Motor neuron (in vitro differentiated cells): ENCODE measurements at regions not wholly inside any gene's neighbourhood (a gene's known extent, or its start where the extent isn't known, plus 50 kb on each side); places are given as distances from the start of the nearest gene placed in this dataset.
A peak's percentile ranks its signal among the peaks of the same experiment; 100 is the strongest.

Source experiments
- ATAC-seq, 8 experiments: fragments of 200-7000 bp; cut with Tn5 transposase; replicated peaks in 6 of 8; 2 replicates each; pipeline ENCODE4 v1.8.0; 2021; ENCODE audit warnings: mild to moderate bottlenecking in 8 of 8, moderate library complexity in 8 of 8
- H3K27ac ChIP-seq, 2 donors: fragments of 250-450 bp; sonication (Bioruptor Pico); 2 replicates each; pipeline ENCODE4 v1.9.0; 2021; ENCODE audit warnings: antibody characterized with exemption in 2 of 2, mild to moderate bottlenecking in 2 of 2, moderate library complexity in 1 of 2
- H3K4me1 ChIP-seq, 2 donors: fragments of 250-450 bp; sonication (Bioruptor Pico); replicated peaks in 1 of 2; 2 replicates each; pipeline ENCODE4 v1.6.1; 2021; ENCODE audit warnings: antibody characterized with exemption in 2 of 2, mild to moderate bottlenecking in 2 of 2, moderate library complexity in 1 of 2
- H3K4me3 ChIP-seq, 5 donors: fragments of 250-450 bp; sonication (Bioruptor Pico); 2 replicates each; pipeline ENCODE4 v1.9.0; 2021; ENCODE audit warnings: antibody characterized with exemption in 5 of 5, mild to moderate bottlenecking in 5 of 5, moderate library complexity in 4 of 5
- WGBS, 10 experiments: fragments of 450-650 bp; shearing (Covaris generic); methylation state at CpG; one replicate each; pipeline ENCODE4 v1.0.0; 2022; 5-methylcytosine and 5-hydroxymethylcytosine counted together
- in situ Hi-C, 9 experiments: fragments of 400-800 bp; cut with MboI; loops; one replicate each; pipeline ENCODE4 v1.15.0; 2021; ENCODE audit warnings: low sequenced_read_pairs in 9 of 9, low pct_unique_long_range_greater_than_20kb in 2 of 9; ENCODE audit not compliant: unreplicated experiment in 9 of 9

DNA sequence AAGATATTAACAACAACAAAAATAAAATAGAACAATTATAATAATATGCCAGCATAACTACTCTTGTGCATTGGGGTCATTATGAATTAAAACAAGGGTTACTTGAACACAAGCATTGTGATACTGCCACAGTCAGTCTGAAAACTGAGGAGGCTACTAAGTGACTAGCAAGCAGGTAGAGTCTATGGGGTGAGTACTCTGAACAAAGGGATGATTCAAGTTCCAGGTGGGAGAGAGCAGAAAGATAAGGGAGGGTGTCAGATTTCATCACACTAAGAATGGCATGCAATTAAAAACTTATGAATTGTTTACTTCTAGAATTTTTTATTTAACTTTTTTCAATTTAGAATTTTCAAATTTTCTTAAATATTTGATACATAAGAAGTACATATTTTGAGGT is 754.4 kb upstream of the GOLIM4 start:
- Histone ChIP-seq H3K4me1 (peaks cover 3% of the 10 kb centered on the region in 2 donors), H3K27ac (no peak overlapping the region), H3K4me3 (no peak overlapping the region)
- no peak for ATAC-seq
- in situ Hi-C loops, result loop anchor here in 4 of 9 experiments (25.0 kb wide), 2 partner anchors 287 to 638 kb away; no protein-coding TSS in a partner anchor

DNA sequence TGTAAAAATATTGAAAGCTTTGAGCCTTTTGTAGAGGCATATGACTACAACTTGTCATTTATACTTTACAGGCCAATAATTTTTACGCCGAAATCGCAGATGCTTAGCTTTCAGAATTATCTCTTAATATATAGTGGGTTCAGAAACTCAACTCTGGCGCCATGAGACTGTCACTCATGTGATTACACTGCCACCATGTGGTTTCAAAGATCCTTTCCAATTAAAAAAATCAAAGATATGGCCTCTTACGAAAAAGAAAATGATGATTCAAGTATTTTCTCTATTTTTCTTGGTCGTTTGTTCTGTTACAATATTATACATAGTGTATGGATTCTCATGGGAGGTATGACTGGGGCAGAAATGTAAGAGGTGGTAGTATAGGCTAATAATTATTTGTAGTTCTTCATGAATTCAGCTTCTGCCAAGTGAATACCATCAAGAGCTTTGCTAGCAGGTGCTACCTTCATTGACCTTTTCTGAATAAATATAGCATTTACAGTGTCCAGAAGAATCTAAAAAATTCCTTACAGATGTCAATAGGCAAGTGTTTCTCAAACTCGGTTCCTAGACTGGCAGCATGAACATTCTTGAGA is 751.7 kb upstream of the GOLIM4 start:
- no peak overlapping the region for H3K4me3 ChIP-seq
- H3K4me1 ChIP-seq, result peaks cover 5 to 11% of the 10 kb centered on the region in 2 donors
- peak in 6 of 8 experiments; percentile 40 to 70 (median 55) for ATAC-seq
- in situ Hi-C loops, result loop anchor here in 7 of 9 experiments (10.0 to 25.0 kb wide), 3 partner anchors 335 to 635 kb away; no protein-coding TSS in a partner anchor
- WGBS, 10 experiments, result 0 to 42% (median 23%) methylated on average over 2 to 7 of the region's 7 CpGs
- H3K27ac ChIP-seq, result no peak overlapping the region

DNA sequence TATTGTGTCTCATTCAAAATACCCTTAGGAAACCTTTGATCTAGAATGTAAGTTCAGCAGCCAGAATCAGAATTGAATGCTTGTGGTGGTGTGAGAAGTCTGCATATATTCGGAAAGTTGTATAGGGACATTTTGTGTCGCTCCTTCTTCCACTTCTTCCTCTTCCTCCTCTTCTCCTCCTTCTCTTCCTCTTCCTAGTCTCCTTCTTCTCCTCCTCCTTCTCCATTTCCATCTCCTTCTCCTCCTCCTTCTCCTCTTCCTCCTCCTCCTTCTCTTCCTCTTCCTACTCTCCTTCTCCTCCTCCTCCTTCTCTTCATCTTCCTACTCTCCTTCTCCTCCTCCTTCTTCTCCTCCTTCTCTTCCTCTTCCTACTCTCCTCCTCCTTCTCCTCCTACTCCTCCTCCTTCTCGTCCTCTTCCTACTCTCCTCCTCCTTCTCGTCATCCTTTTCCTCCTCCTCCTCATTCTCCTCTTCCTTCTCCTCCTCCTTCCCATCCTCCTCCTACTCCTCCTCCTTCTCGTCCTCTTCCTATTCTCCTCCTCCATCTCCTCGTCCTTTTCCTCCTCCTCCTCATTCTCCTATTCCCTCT is 749.3 kb upstream of the GOLIM4 start:
- 0 to 100% (median 79%) methylated on average over 1 to 6 of the region's 6 CpGs; no CpG with 5 or more reads in 1 of the 10 experiments for WGBS, 10 experiments
- ATAC-seq, result no peak
- H3K4me1 ChIP-seq, result peaks cover 5 to 26% of the 10 kb centered on the region in 2 donors
- H3K4me3 ChIP-seq, result no peak overlapping the region
- in situ Hi-C loops, result loop anchor here in 7 of 9 experiments (10.0 to 25.0 kb wide), 3 partner anchors 333 to 633 kb away; no protein-coding TSS in a partner anchor
- H3K27ac ChIP-seq, result no peak overlapping the region

- 7 to 92% (median 56%) methylated on average over 2 to 4 of the region's 4 CpGs for WGBS, 10 experiments
- ATAC-seq, result no peak
- Histone ChIP-seq H3K4me1 (peaks cover 5 to 31% of the 10 kb centered on the region in 2 donors), H3K27ac (no peak overlapping the region), H3K4me3 (no peak overlapping the region)
- in situ Hi-C loops, result loop anchor here in 7 of 9 experiments (10.0 to 25.0 kb wide), 3 partner anchors 332 to 632 kb away; no protein-coding TSS in a partner anchor
These were observed 748.7 kb upstream of the GOLIM4 start for GRCh38 chr3:168844472-168844871.

DNA sequence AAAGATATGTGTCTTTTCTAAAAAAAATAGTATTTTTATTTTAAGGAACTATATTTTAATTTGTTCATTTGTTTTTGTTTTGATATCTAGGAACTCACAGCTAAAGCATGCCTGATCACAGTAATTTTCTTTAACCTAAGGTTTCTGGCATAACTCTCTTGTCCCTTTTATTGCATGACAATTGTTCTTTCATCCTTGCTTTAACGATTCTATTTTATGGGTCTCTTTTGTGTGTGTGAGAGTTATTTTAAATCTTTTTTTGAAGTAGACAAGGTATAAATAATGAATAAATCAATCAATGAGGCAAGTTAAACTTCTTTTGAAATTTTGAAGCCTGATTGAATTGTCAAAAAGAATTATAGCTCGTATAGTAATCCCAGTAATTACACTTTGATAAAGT is 747.8 kb upstream of the GOLIM4 start:
- no peak overlapping the region for H3K27ac ChIP-seq
- 12 to 50% (median 24%) methylated on average over 1 to 2 of the region's 2 CpGs for WGBS, 10 experiments
- in situ Hi-C loops, result loop anchor here in 7 of 9 experiments (10.0 to 25.0 kb wide), 3 partner anchors 331 to 631 kb away; no protein-coding TSS in a partner anchor
- H3K4me3 ChIP-seq, result no peak overlapping the region
- ATAC-seq, result no peak
- H3K4me1 ChIP-seq, result peaks cover 5 to 39% of the 10 kb centered on the region in 2 donors

DNA sequence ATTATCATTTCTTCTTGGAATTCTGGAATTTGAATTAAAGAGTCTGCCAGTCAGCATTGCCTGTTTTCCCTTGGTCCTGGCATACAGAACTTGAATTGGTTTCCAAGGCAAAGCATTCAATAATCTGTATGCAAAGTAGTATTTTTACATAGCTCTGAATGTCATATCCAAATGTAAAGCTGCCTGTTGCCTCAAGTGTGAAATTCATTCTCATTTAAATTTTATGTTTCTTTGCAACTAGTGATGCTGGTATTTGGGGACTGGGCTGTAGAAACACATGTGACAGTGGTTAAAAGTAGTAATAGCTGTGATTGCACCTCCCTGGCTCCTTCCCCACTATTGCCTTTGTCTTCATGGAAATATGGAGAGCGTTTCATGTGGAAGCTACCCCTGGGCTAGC is 743.9 kb upstream of the GOLIM4 start:
- H3K4me1 ChIP-seq, result peaks cover 7 to 49% of the 10 kb centered on the region in 2 donors
- in situ Hi-C loops, result loop anchor here in 7 of 9 experiments (10.0 to 25.0 kb wide), 3 partner anchors 327 to 627 kb away; no protein-coding TSS in a partner anchor
- ATAC-seq, result peak in 6 of 8 experiments; percentile 66 to 82 (median 73)
- 0 to 80% (median 20%) methylated on average over 1 of the region's 1 CpG; no CpG with 5 or more reads in 5 of the 10 experiments for WGBS, 10 experiments
- H3K4me3 ChIP-seq, result no peak overlapping the region
- H3K27ac ChIP-seq, result no peak overlapping the region

DNA sequence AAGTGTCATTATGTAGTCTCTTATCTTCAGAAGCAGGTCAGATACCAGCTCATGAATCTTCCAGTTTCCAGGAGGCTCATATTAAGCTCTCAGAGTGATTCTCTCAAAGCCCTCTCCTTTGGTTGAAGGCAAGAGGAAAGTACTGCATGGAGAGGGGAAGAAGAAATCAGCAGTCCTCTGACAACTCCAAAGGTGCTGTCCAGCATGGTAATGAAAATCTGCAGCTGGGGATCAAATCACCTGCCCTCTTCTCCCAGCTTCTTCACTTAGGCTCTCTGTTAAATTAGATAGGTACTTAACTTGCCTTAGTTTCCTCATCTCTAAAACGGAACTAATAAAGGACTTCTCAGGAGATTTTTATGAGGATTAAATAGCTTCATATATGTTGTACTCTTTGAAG is 738.8 kb upstream of the GOLIM4 start:
- ATAC-seq, result no peak
- Histone ChIP-seq H3K27ac (no peak overlapping the region), H3K4me1 (peaks cover 5 to 22% of the 10 kb centered on the region in 2 donors), H3K4me3 (no peak overlapping the region)
- 9 to 100% (median 92%) methylated on average over 1 of the region's 1 CpG; no CpG with 5 or more reads in 4 of the 10 experiments for WGBS, 10 experiments
- in situ Hi-C loops, result loop anchor here in 4 of 9 experiments (25.0 kb wide), 2 partner anchors 322 to 622 kb away; no protein-coding TSS in a partner anchor

DNA sequence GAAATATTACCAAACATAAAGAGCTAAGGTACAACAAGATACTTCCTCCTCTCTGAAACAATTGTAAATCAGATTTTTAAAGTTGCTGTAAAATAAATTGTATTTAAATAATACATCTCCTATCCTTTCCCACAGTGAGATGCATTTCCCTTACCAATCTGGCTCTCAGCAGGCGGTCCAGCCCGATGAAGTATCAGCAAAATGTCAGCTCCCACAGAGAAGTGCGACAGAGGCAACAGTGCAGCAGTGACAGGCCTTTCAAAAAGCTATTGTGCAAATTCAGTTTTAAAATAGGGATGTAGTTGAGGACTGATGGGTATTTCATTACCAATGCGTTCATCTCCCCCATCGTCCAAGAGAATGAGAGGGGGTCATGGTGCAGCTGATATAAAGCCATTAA is 733.2 kb upstream of the GOLIM4 start:
- in situ Hi-C loops, result loop anchor here in 4 of 9 experiments (25.0 kb wide), 2 partner anchors 317 to 617 kb away; no protein-coding TSS in a partner anchor
- WGBS, 10 experiments, result 0 to 85% (median 25%) methylated on average over 1 to 5 of the region's 5 CpGs; no CpG with 5 or more reads in 1 of the 10 experiments
- no peak overlapping the region for H3K27ac ChIP-seq
- no peak overlapping the region for H3K4me3 ChIP-seq
- peaks cover 8 to 28% of the 10 kb centered on the region in 2 donors for H3K4me1 ChIP-seq
- ATAC-seq, result peak in 3 of 8 experiments; percentile 44 to 53 (median 47)

DNA sequence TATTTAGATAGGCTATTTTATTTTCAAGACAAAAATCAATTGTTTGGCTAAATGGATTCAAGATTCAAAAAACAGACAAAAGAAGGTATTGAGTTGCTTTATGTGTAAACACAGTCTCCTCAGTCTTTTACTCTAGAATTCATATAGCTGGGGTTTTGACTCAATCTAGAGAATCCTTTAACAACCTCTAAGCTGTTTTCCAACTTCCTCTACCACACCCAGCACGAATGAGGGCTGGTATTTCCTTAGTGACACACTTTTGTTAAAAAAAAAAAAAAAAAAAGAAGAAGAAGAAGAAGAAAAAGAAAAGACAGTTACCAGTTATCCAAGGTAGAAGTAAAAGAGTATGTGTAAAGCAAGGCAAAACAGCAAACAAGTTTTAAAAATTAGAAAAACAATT is 732.8 kb upstream of the GOLIM4 start:
- H3K27ac ChIP-seq, result no peak overlapping the region

DNA sequence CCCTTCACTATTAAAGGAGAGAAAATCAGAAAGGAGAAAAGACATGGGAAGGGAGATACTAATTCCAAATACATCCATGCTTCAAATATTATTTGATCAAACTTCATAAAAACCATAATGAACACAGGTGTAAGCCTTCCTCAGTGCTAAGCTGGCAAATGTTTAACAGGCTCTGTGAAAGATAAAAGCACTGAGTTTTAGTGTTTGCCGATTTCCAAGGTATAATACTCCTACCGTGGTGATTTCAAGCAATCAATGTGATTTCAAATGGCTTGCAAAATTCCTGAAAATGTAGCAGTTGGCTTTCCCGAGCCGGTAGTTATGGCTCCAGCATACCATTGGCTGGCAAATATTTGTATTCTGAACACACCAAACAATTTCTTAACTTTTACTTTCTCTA is 732.3 kb upstream of the GOLIM4 start:
- in situ Hi-C loops, result loop anchor here in 4 of 9 experiments (25.0 kb wide), 2 partner anchors 316 to 616 kb away; no protein-coding TSS in a partner anchor
- no peak overlapping the region for H3K27ac ChIP-seq
- no peak overlapping the region for H3K4me3 ChIP-seq
- WGBS, 10 experiments, result 29 to 90% (median 60%) methylated on average over 2 to 4 of the region's 4 CpGs; no CpG with 5 or more reads in 2 of the 10 experiments
- peaks cover 8 to 28% of the 10 kb centered on the region in 2 donors for H3K4me1 ChIP-seq
- no peak for ATAC-seq

More for the DNA sequence above, 732.8 kb upstream of the GOLIM4 start:
- Histone ChIP-seq H3K4me3 (no peak overlapping the region), H3K4me1 (peaks cover 8 to 28% of the 10 kb centered on the region in 2 donors)
- in situ Hi-C loops, result loop anchor here in 4 of 9 experiments (25.0 kb wide), 2 partner anchors 316 to 616 kb away; no protein-coding TSS in a partner anchor
- 0 to 44% (median 17%) methylated on average over 1 of the region's 1 CpG; no CpG with 5 or more reads in 1 of the 10 experiments for WGBS, 10 experiments
- no peak for ATAC-seq

- in situ Hi-C loops, result no loop called here
- H3K4me3 ChIP-seq, result no peak overlapping the region
- ATAC-seq, result no peak
- 17 to 100% (median 95%) methylated on average over 1 to 2 of the region's 2 CpGs; no CpG with 5 or more reads in 1 of the 10 experiments for WGBS, 10 experiments
- H3K27ac ChIP-seq, result no peak overlapping the region
- H3K4me1 ChIP-seq, result peaks cover 6 to 23% of the 10 kb centered on the region in 2 donors
These were observed 728.4 kb upstream of the GOLIM4 start for GRCh38 chr3:168824107-168824506.

DNA sequence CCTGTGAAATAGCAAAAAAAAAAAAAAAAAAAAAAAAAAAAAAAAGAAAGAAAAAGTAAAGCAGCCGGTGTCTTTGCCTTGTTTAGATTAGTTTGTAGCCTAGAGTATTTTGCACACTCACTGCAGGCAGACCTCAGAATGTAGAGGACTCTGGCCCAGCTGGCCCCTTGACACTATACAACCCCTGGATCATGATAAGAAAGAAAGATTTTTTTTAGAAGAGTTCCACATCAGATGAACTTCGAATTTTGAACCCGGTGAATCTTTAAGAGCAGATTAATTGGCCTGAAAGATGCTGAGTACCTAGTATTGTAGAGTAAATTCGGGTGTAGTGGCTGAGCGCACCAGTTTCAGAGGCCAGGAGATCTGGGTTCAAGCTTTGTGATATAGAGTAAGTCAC is 727.7 kb upstream of the GOLIM4 start:
- H3K4me1 ChIP-seq, result peaks cover 2 to 17% of the 10 kb centered on the region in 2 donors
- ATAC-seq, result no peak
- in situ Hi-C loops, result no loop called here
- no peak overlapping the region for H3K4me3 ChIP-seq
- H3K27ac ChIP-seq, result no peak overlapping the region
- 34 to 96% (median 92%) methylated on average over 2 to 5 of the region's 5 CpGs; no CpG with 5 or more reads in 1 of the 10 experiments for WGBS, 10 experiments

DNA sequence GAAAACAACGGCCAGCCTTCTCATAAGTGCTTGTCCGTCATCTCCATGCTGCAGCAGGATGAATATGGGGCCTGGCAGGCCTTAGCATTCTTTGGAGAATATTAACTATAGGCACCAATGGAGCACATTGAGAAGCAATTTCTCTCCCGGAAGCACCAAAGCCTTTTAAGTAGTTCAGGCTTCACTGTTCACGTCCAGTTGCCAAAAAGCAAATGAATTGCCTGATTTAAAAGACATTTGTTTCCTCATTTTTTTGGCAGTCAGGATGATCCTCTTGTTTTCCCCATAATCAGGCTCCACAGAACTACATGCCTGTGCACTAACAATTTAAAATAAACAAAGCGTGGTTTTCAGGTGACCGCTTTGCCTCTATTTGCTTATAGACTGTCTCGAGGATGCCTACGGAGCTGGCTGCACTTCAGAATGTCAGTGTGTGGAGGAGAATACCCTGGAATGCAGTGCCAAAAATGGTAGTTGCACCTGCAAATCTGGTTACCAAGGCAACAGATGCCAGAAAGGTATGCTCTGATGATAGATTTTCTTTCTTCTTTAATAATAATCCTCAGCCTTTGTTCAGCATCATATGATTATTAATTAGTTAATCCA is 725.2 kb upstream of the GOLIM4 start:
- no peak for ATAC-seq
- in situ Hi-C loops, result no loop called here

More for the DNA sequence above, 725.2 kb upstream of the GOLIM4 start:
- Histone ChIP-seq H3K4me1 (peaks cover 12 to 24% of the 10 kb centered on the region in 2 donors), H3K27ac (no peak overlapping the region), H3K4me3 (no peak overlapping the region)
- WGBS, 10 experiments, result 25 to 100% (median 82%) methylated on average over 1 to 8 of the region's 8 CpGs
